HEK293 (cell line): ENCODE measurements at regions not wholly inside any gene's neighbourhood (a gene's known extent, or its start where the extent isn't known, plus 50 kb on each side); places are given as distances from the start of the nearest gene placed in this dataset.

Experiments used
- CTCF ChIA-PET: fragments of 350-600 bp; formaldehyde crosslinking; extraction: SDS; loops from one replicate; lab custom pipeline; 2021; ENCODE audit warnings: antibody characterized with exemption; lab: Yijun Ruan, JAX
- POLR2A ChIA-PET: fragments of 300-600 bp; formaldehyde crosslinking; extraction: SDS; loops from one replicate; lab custom pipeline; 2020; ENCODE audit warnings: antibody characterized with exemption, inconsistent platforms; lab: Yijun Ruan, JAX
- H3K27ac ChIP-seq: fragments of 200-500 bp; sonication (Bioruptor generic); 2 replicates; pipeline ENCODE4 v1.5.1; 2014; ENCODE audit warnings: low read depth, low read length, control low read depth, inconsistent platforms; ENCODE audit errors: extremely low read depth
- H3K36me3 ChIP-seq, 2 experiments: fragments of 200-500 bp in 1 of 2; sonication (Bioruptor generic) in 1 of 2; 1 replicate in 1 of 2; 2 replicates in 1 of 2; pipeline ENCODE4 v1.5.1; 2014 to 2017; ENCODE audit warnings: inconsistent platforms in 2 of 2, low read length in 2 of 2; ENCODE audit not compliant: control insufficient read depth in 2 of 2, insufficient read depth in 1 of 2
- H3K4me1 ChIP-seq: fragments of 200-500 bp; sonication (Bioruptor generic); 2 replicates; pipeline ENCODE4 v1.5.1; 2014; ENCODE audit warnings: mild to moderate bottlenecking, low read length, inconsistent platforms; ENCODE audit not compliant: control insufficient read depth, insufficient read depth
- H3K4me3 ChIP-seq: 2 replicates; pipeline ENCODE4 v1.5.1; 2011; ENCODE audit warnings: low read depth, mild to moderate bottlenecking, control low read depth, low read length, moderate library complexity
- H3K9me3 ChIP-seq: fragments of 200-500 bp; sonication (Bioruptor generic); 2 replicates; pipeline ENCODE4 v1.5.1; 2014; ENCODE audit warnings: low read depth, low read length, inconsistent platforms; ENCODE audit not compliant: control insufficient read depth, insufficient read depth
- BCL11A ChIP-seq: fragments of 450-650 bp; formaldehyde crosslinking; IDR thresholded peaks from 2 replicates; pipeline ENCODE4 v1.5.1; 2016; ENCODE audit warnings: low read depth, missing biosample characterization, missing genetic modification characterization
- KLF17 ChIP-seq: fragments of 450-650 bp; formaldehyde crosslinking; IDR thresholded peaks from 2 replicates; pipeline ENCODE4 v1.5.1; 2016; ENCODE audit warnings: missing biosample characterization, missing genetic modification characterization
- PRDM1 ChIP-seq: fragments of 450-650 bp; formaldehyde crosslinking; IDR thresholded peaks from 2 replicates; pipeline ENCODE4; 2016; ENCODE audit warnings: missing biosample characterization, missing genetic modification characterization
- PRDM6 ChIP-seq: fragments of 450-650 bp; formaldehyde crosslinking; IDR thresholded peaks from 2 replicates; pipeline ENCODE4 v1.5.1; 2017; ENCODE audit warnings: missing biosample characterization, missing genetic modification characterization
- SALL2 ChIP-seq: fragments of 450-650 bp; formaldehyde crosslinking; IDR thresholded peaks from 2 replicates; pipeline ENCODE4 v1.5.0; 2017; ENCODE audit warnings: missing biosample characterization, mild to moderate bottlenecking, missing genetic modification characterization, borderline replicate concordance
- SP7 ChIP-seq: fragments of 450-650 bp; formaldehyde crosslinking; IDR thresholded peaks from 2 replicates; pipeline ENCODE4 v1.5.1; 2016; ENCODE audit warnings: missing biosample characterization, missing genetic modification characterization
- ZBTB21 ChIP-seq: fragments of 450-650 bp; formaldehyde crosslinking; IDR thresholded peaks from 2 replicates; pipeline ENCODE4 v1.5.1; 2017; ENCODE audit warnings: missing biosample characterization, missing genetic modification characterization
- ZBTB8A ChIP-seq: fragments of 450-650 bp; formaldehyde crosslinking; IDR thresholded peaks from 2 replicates; pipeline ENCODE4 v1.5.1; 2016; ENCODE audit warnings: missing biosample characterization, missing genetic modification characterization
- ZEB2 ChIP-seq: fragments of 450-650 bp; formaldehyde crosslinking; IDR thresholded peaks from 2 replicates; pipeline ENCODE4 v1.5.1; 2016; ENCODE audit warnings: missing biosample characterization, missing genetic modification characterization
- ZFP3 ChIP-seq: fragments of 450-650 bp; formaldehyde crosslinking; IDR thresholded peaks from 2 replicates; pipeline ENCODE4 v1.5.1; 2016; ENCODE audit warnings: low read depth, missing biosample characterization, missing genetic modification characterization
- ZIC2 ChIP-seq: fragments of 450-650 bp; formaldehyde crosslinking; IDR thresholded peaks from 2 replicates; pipeline ENCODE4 v1.5.1; 2016; ENCODE audit warnings: missing biosample characterization, missing genetic modification characterization
- ZNF214 ChIP-seq: fragments of 450-650 bp; formaldehyde crosslinking; IDR thresholded peaks from 2 replicates; pipeline ENCODE4 v1.5.1; 2017; ENCODE audit warnings: missing biosample characterization, mild to moderate bottlenecking, missing genetic modification characterization, borderline replicate concordance
- ZNF292 ChIP-seq: fragments of 450-650 bp; formaldehyde crosslinking; IDR thresholded peaks from 2 replicates; pipeline ENCODE4 v1.5.1; 2016; ENCODE audit warnings: low read depth, missing biosample characterization, missing genetic modification characterization, borderline replicate concordance
- ZNF48 ChIP-seq: fragments of 450-650 bp; formaldehyde crosslinking; IDR thresholded peaks from 2 replicates; pipeline ENCODE4 v1.5.1; 2016; ENCODE audit warnings: missing biosample characterization, missing genetic modification characterization
- ZNF747 ChIP-seq: fragments of 450-650 bp; formaldehyde crosslinking; IDR thresholded peaks from 2 replicates; pipeline ENCODE4 v1.5.1; 2016; ENCODE audit warnings: missing biosample characterization, missing genetic modification characterization
- ZNF776 ChIP-seq: fragments of 450-650 bp; formaldehyde crosslinking; IDR thresholded peaks from 2 replicates; pipeline ENCODE4 v1.5.0; 2017; ENCODE audit warnings: missing biosample characterization, missing genetic modification characterization, borderline replicate concordance
- TF ChIP-seq, protein P1 (sequence below): fragments of 450-650 bp; formaldehyde crosslinking; IDR thresholded peaks from 2 replicates; pipeline ENCODE4 v1.5.1; 2016; ENCODE audit warnings: missing biosample characterization, missing genetic modification characterization, borderline replicate concordance
- TF ChIP-seq, protein P2 (sequence below): fragments of 450-650 bp; formaldehyde crosslinking; conservative IDR thresholded peaks from 2 replicates; pipeline ENCODE4 v1.5.1; 2016; ENCODE audit warnings: low read depth, missing biosample characterization, missing genetic modification characterization
- TF ChIP-seq, protein P3 (sequence below): fragments of 450-650 bp; formaldehyde crosslinking; IDR thresholded peaks from 2 replicates; pipeline ENCODE4 v1.5.1; 2017; ENCODE audit warnings: missing biosample characterization, missing genetic modification characterization

GRCh38 chr6:21898107-21898796 lies 304.7 kb downstream of the SOX4 start:
- H3K27ac ChIP-seq, result no peak overlapping the region
- no peaks in the 10 kb centered on the region for H3K36me3 ChIP-seq
- no peaks in the 10 kb centered on the region for H3K4me1 ChIP-seq
- TF ChIP-seq ZFP3, result no peak
- no peak for TF ChIP-seq ZIC2
- no peak for TF ChIP-seq SP7 (tag by site-specific recombination)
- TF ChIP-seq ZBTB8A (tag by site-specific recombination), result no peak
- no peak for TF ChIP-seq ZNF48 (tag by site-specific recombination)
- POLR2A ChIA-PET, result interaction anchor here (0.6 to 1.4 kb wide), 2 partner anchors 76 to 304 kb away, joined by 3 to 4 read pairs; partner anchors contain the start of gene SOX4
- CTCF ChIA-PET, result interaction anchor here (0.6 kb wide), 1 partner anchor 1771 kb away, joined by 3 read pairs; no protein-coding TSS in a partner anchor
- H3K4me3 ChIP-seq, result no peak overlapping the region
- H3K9me3 ChIP-seq, result no peaks in the 10 kb centered on the region

DNA sequence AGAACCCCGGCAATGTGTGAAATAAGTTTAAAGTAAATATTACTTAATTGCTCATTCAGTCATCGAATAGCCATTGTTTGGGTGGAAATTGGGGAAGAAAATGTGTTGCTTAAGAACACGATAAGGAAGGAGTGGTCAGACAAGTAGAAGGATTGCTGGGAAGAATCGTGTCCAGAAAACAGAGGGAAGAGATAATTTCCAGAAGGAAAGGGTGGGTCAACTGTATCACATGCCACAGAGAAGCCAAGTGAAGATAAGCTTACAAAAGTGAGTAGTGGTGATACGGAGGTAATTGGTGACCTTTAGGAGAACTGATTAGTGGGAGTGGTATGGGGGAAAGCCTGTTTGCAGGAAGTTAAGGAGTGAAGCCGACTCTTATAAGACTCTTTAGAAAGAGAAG lies 306.2 kb downstream of the SOX4 start:
- H3K4me1 ChIP-seq, result no peaks in the 10 kb centered on the region
- no peak overlapping the region for H3K27ac ChIP-seq
- no peaks in the 10 kb centered on the region for H3K36me3 ChIP-seq
- H3K4me3 ChIP-seq, result no peak overlapping the region
- ChIA-PET CTCF (interaction anchor here (0.7 kb wide), 1 partner anchor 13 kb away, joined by 3 read pairs; no protein-coding TSS in a partner anchor), POLR2A (no interaction called here)
- H3K9me3 ChIP-seq, result no peaks in the 10 kb centered on the region
- TF ChIP-seq, protein P1, sequence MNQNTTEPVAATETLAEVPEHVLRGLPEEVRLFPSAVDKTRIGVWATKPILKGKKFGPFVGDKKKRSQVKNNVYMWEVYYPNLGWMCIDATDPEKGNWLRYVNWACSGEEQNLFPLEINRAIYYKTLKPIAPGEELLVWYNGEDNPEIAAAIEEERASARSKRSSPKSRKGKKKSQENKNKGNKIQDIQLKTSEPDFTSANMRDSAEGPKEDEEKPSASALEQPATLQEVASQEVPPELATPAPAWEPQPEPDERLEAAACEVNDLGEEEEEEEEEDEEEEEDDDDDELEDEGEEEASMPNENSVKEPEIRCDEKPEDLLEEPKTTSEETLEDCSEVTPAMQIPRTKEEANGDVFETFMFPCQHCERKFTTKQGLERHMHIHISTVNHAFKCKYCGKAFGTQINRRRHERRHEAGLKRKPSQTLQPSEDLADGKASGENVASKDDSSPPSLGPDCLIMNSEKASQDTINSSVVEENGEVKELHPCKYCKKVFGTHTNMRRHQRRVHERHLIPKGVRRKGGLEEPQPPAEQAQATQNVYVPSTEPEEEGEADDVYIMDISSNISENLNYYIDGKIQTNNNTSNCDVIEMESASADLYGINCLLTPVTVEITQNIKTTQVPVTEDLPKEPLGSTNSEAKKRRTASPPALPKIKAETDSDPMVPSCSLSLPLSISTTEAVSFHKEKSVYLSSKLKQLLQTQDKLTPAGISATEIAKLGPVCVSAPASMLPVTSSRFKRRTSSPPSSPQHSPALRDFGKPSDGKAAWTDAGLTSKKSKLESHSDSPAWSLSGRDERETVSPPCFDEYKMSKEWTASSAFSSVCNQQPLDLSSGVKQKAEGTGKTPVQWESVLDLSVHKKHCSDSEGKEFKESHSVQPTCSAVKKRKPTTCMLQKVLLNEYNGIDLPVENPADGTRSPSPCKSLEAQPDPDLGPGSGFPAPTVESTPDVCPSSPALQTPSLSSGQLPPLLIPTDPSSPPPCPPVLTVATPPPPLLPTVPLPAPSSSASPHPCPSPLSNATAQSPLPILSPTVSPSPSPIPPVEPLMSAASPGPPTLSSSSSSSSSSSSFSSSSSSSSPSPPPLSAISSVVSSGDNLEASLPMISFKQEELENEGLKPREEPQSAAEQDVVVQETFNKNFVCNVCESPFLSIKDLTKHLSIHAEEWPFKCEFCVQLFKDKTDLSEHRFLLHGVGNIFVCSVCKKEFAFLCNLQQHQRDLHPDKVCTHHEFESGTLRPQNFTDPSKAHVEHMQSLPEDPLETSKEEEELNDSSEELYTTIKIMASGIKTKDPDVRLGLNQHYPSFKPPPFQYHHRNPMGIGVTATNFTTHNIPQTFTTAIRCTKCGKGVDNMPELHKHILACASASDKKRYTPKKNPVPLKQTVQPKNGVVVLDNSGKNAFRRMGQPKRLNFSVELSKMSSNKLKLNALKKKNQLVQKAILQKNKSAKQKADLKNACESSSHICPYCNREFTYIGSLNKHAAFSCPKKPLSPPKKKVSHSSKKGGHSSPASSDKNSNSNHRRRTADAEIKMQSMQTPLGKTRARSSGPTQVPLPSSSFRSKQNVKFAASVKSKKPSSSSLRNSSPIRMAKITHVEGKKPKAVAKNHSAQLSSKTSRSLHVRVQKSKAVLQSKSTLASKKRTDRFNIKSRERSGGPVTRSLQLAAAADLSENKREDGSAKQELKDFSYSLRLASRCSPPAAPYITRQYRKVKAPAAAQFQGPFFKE (tag by site-specific recombination), result no peak
- TF ChIP-seq ZNF776 (tag by site-specific recombination) (no peak), ZNF292 (no peak), ZNF747 (no peak), PRDM1 (tag by site-specific recombination) (no peak), SP7 (tag by site-specific recombination) (no peak), ZNF214 (no peak), BCL11A (tag by site-specific recombination) (no peak), SALL2 (tag by site-specific recombination) (no peak), PRDM6 (no peak), ZBTB21 (tag by site-specific recombination) (no peak), ZEB2 (no peak), KLF17 (no peak)
- TF ChIP-seq, protein P2, sequence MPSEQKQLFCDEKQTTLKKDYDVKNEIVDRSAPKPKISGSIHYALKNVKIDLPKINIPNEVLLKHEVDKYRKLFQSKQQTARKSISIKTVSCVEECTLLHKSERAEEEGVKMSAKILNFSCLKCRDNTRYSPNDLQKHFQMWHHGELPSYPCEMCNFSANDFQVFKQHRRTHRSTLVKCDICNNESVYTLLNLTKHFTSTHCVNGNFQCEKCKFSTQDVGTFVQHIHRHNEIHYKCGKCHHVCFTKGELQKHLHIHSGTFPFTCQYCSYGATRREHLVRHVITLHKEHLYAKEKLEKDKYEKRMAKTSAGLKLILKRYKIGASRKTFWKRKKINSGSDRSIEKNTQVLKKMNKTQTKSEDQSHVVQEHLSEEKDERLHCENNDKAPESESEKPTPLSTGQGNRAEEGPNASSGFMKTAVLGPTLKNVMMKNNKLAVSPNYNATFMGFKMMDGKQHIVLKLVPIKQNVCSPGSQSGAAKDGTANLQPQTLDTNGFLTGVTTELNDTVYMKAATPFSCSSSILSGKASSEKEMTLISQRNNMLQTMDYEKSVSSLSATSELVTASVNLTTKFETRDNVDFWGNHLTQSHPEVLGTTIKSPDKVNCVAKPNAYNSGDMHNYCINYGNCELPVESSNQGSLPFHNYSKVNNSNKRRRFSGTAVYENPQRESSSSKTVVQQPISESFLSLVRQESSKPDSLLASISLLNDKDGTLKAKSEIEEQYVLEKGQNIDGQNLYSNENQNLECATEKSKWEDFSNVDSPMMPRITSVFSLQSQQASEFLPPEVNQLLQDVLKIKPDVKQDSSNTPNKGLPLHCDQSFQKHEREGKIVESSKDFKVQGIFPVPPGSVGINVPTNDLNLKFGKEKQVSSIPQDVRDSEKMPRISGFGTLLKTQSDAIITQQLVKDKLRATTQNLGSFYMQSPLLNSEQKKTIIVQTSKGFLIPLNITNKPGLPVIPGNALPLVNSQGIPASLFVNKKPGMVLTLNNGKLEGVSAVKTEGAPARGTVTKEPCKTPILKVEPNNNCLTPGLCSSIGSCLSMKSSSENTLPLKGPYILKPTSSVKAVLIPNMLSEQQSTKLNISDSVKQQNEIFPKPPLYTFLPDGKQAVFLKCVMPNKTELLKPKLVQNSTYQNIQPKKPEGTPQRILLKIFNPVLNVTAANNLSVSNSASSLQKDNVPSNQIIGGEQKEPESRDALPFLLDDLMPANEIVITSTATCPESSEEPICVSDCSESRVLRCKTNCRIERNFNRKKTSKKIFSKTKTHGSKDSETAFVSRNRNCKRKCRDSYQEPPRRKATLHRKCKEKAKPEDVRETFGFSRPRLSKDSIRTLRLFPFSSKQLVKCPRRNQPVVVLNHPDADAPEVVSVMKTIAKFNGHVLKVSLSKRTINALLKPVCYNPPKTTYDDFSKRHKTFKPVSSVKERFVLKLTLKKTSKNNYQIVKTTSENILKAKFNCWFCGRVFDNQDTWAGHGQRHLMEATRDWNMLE (tag by site-specific recombination), result no peak
- TF ChIP-seq, protein P3, sequence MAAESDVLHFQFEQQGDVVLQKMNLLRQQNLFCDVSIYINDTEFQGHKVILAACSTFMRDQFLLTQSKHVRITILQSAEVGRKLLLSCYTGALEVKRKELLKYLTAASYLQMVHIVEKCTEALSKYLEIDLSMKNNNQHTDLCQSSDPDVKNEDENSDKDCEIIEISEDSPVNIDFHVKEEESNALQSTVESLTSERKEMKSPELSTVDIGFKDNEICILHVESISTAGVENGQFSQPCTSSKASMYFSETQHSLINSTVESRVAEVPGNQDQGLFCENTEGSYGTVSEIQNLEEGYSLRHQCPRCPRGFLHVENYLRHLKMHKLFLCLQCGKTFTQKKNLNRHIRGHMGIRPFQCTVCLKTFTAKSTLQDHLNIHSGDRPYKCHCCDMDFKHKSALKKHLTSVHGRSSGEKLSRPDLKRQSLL (tag by site-specific recombination), result no peak
